H9 (cell line): ENCODE measurements at regions not wholly inside any gene's neighbourhood (a gene's known extent, or its start where the extent isn't known, plus 50 kb on each side); places are given as distances from the start of the nearest gene placed in this dataset.

ENCODE experiments used
- DNase-seq: peaks from one replicate; pipeline ENCODE4 v3.0.0-alpha.2; 2017
- H2AFZ ChIP-seq: one replicate; pipeline ENCODE4 v1.6.1; 2013; ENCODE audit warnings: mild to moderate bottlenecking, low read length, control low read depth, moderate library complexity
- H2AK5ac ChIP-seq: 2 replicates; pipeline ENCODE4 v1.6.1; 2013; ENCODE audit warnings: low read length, control low read depth, mixed read lengths; ENCODE audit not compliant: insufficient read length
- H2BK120ac ChIP-seq: one replicate; pipeline ENCODE4 v1.6.1; 2013; ENCODE audit warnings: low read depth, mild to moderate bottlenecking, low read length, control low read depth, inconsistent platforms; ENCODE audit not compliant: poor library complexity, severe bottlenecking
- H2BK12ac ChIP-seq: 2 replicates; pipeline ENCODE4 v1.6.1; 2013; ENCODE audit warnings: low read length, control low read depth, mixed read lengths, low read depth; ENCODE audit not compliant: insufficient read length
- H2BK15ac ChIP-seq: 2 replicates; pipeline ENCODE4 v1.6.1; 2013; ENCODE audit warnings: low read depth, low read length, control low read depth
- H2BK20ac ChIP-seq: one replicate; pipeline ENCODE4 v1.6.1; 2013; ENCODE audit warnings: low read depth, mild to moderate bottlenecking, low read length, control low read depth, inconsistent platforms; ENCODE audit not compliant: poor library complexity, severe bottlenecking
- H2BK5ac ChIP-seq: 2 replicates; pipeline ENCODE4 v1.6.1; 2013; ENCODE audit warnings: low read length, control low read depth, mixed read lengths; ENCODE audit not compliant: insufficient read length
- H3K14ac ChIP-seq: 2 replicates; pipeline ENCODE4 v1.6.1; 2013; ENCODE audit warnings: low read length, control low read depth; ENCODE audit not compliant: insufficient read depth
- H3K18ac ChIP-seq: 2 replicates; pipeline ENCODE4 v1.6.1; 2013; ENCODE audit warnings: low read depth, mild to moderate bottlenecking, mixed read lengths, low read length, control low read depth; ENCODE audit not compliant: insufficient read length
- H3K23ac ChIP-seq: 2 replicates; pipeline ENCODE4 v1.6.1; 2013; ENCODE audit warnings: low read length, control low read depth, mixed read lengths, low read depth; ENCODE audit not compliant: insufficient read length
- H3K23me2 ChIP-seq: 2 replicates; pipeline ENCODE4 v1.6.1; 2013; ENCODE audit warnings: low read depth, mild to moderate bottlenecking, mixed read lengths, low read length, control low read depth; ENCODE audit not compliant: insufficient read length, poor library complexity, severe bottlenecking
- H3K27ac ChIP-seq: 2 replicates; pipeline ENCODE4 v1.5.1; 2013; ENCODE audit warnings: low read length, control low read depth, mixed read lengths, low read depth; ENCODE audit not compliant: insufficient read length
- H3K27me3 ChIP-seq: 2 replicates; pipeline ENCODE4 v1.6.1; 2013; ENCODE audit warnings: low read length, control low read depth, inconsistent platforms; ENCODE audit not compliant: insufficient read depth
- H3K4ac ChIP-seq: 2 replicates; pipeline ENCODE4 v1.6.1; 2013; ENCODE audit warnings: low read depth, mild to moderate bottlenecking, control low read depth, inconsistent platforms, low read length, moderate library complexity
- H3K4me1 ChIP-seq: 2 replicates; pipeline ENCODE4 v1.6.1; 2013; ENCODE audit warnings: low read length, control low read depth, inconsistent platforms; ENCODE audit not compliant: insufficient read depth
- H3K4me2 ChIP-seq: 2 replicates; pipeline ENCODE4 v1.6.1; 2013; ENCODE audit warnings: low read length, control low read depth, mixed read lengths; ENCODE audit not compliant: insufficient read length, insufficient read depth
- H3K56ac ChIP-seq: 2 replicates; pipeline ENCODE4 v1.6.1; 2013; ENCODE audit warnings: low read depth, mild to moderate bottlenecking, mixed read lengths, low read length, control low read depth; ENCODE audit not compliant: insufficient read length
- H3K79me1 ChIP-seq: 2 replicates; pipeline ENCODE4 v1.6.1; 2013; ENCODE audit warnings: low read depth, mild to moderate bottlenecking, moderate library complexity, low read length, control low read depth, inconsistent platforms; ENCODE audit not compliant: insufficient read depth, poor library complexity, severe bottlenecking
- H3K79me2 ChIP-seq: 2 replicates; pipeline ENCODE4 v1.6.1; 2013; ENCODE audit warnings: low read length, control low read depth, inconsistent platforms; ENCODE audit not compliant: insufficient read depth
- H3K9ac ChIP-seq: 2 replicates; pipeline ENCODE4 v1.6.1; 2013; ENCODE audit warnings: low read length, control low read depth, mixed read lengths; ENCODE audit not compliant: insufficient read length; ENCODE audit errors: extremely low read depth
- H3K9me3 ChIP-seq: one replicate; pipeline ENCODE4 v1.6.1; 2013; ENCODE audit warnings: low read depth, low read length, inconsistent platforms; ENCODE audit not compliant: control insufficient read depth
- H3T11ph ChIP-seq: one replicate; pipeline ENCODE4 v1.6.1; 2013; ENCODE audit warnings: mild to moderate bottlenecking, low read length, control low read depth, inconsistent platforms
- H4K20me1 ChIP-seq: one replicate; pipeline ENCODE4 v1.6.1; 2013; ENCODE audit not compliant: control insufficient read depth, insufficient read length, insufficient read depth
- H4K5ac ChIP-seq: 2 replicates; pipeline ENCODE4 v1.6.1; 2013; ENCODE audit warnings: low read depth, mild to moderate bottlenecking, mixed read lengths, low read length, control low read depth; ENCODE audit not compliant: insufficient read length
- H4K8ac ChIP-seq: replicated peaks from 2 replicates; pipeline ENCODE4 v1.6.1; 2013; ENCODE audit warnings: low read length, control low read depth, mixed read lengths, low read depth; ENCODE audit not compliant: insufficient read length
- H4K91ac ChIP-seq: 2 replicates; pipeline ENCODE4 v1.6.1; 2013; ENCODE audit warnings: low read depth, mild to moderate bottlenecking, moderate library complexity, mixed read lengths, low read length, control low read depth; ENCODE audit not compliant: insufficient read length
- H3K27ac Mint-ChIP-seq, 3 experiments: 2 replicates in 2 of 3; 3 replicates in 1 of 3; pipeline ENCODE4 v1.8.0; 2020 to 2021; ENCODE audit warnings: mixed read lengths in 3 of 3, mild to moderate bottlenecking in 1 of 3, moderate library complexity in 1 of 3
- H3K27me3 Mint-ChIP-seq: 2 replicates; pipeline ENCODE4 v1.8.0; 2021; ENCODE audit warnings: low read depth, mild to moderate bottlenecking, moderate library complexity, mixed read lengths
- H3K36me3 Mint-ChIP-seq, 3 experiments: 2 replicates in 2 of 3; 3 replicates in 1 of 3; pipeline ENCODE4 v1.8.0; 2020 to 2021; ENCODE audit warnings: low read depth in 3 of 3, mixed read lengths in 3 of 3; ENCODE audit not compliant: insufficient read depth in 1 of 3
- H3K4me1 Mint-ChIP-seq, 2 experiments: 2 replicates each; pipeline ENCODE4 v1.8.0; 2020; ENCODE audit warnings: mixed read lengths in 2 of 2
- H3K4me3 Mint-ChIP-seq, 2 experiments: 2 replicates in 1 of 2; 3 replicates in 1 of 2; pipeline ENCODE4 v1.8.0; 2020 to 2021; ENCODE audit warnings: mild to moderate bottlenecking in 2 of 2, mixed read lengths in 2 of 2, moderate library complexity in 1 of 2
- H3K9me3 Mint-ChIP-seq, 2 experiments: 2 replicates in 1 of 2; 3 replicates in 1 of 2; pipeline ENCODE4 v1.8.0; 2020; ENCODE audit warnings: mild to moderate bottlenecking in 2 of 2, mixed read lengths in 2 of 2, moderate library complexity in 1 of 2
- CTCF ChIP-seq: fragments of 200-600 bp; sonication (generic); conservative IDR thresholded peaks from 3 replicates; pipeline ENCODE4 v1.8.0; 2021; ENCODE audit warnings: antibody characterized with exemption, mild to moderate bottlenecking
- WGBS: extraction: QIAGEN DNeasy Blood & Tissue Kit; methylation state at CpG from one replicate; pipeline ENCODE4 v1.1.7; 2013; ENCODE audit warnings: missing lambda C conversion rate, low lambda C conversion rate, mixed read lengths; ENCODE audit not compliant: insufficient read length; ENCODE audit errors: extremely low coverage; 5-methylcytosine and 5-hydroxymethylcytosine counted together

GRCh38 chr16:73997971-73998370, 298.6 kb upstream of the PSMD7 start:
- Histone ChIP-seq H3K14ac (no peak overlapping the region), H3K4ac (no peak overlapping the region), H3K4me1 (no peaks in the 10 kb centered on the region), H4K91ac (no peak overlapping the region), H4K5ac (no peak overlapping the region), H4K20me1 (no peaks in the 10 kb centered on the region), H3K56ac (no peak overlapping the region), H2BK120ac (no peak overlapping the region), H3K27ac (no peak overlapping the region), H3K9ac (no peak overlapping the region), H2AFZ (no peak overlapping the region), H3K79me2 (no peaks in the 10 kb centered on the region), H2BK12ac (no peak overlapping the region), H4K8ac (no peak overlapping the region), H3K79me1 (no peaks in the 10 kb centered on the region), H3K23ac (no peak overlapping the region), H3K4me2 (no peak overlapping the region), H2BK5ac (no peak overlapping the region), H3K27me3 (no peaks in the 10 kb centered on the region), H3K18ac (no peak overlapping the region), H2BK15ac (no peak overlapping the region), H3K9me3 (no peaks in the 10 kb centered on the region), H2AK5ac (no peak overlapping the region), H3K23me2 (no peaks in the 10 kb centered on the region), H2BK20ac (no peak overlapping the region), H3T11ph (no peak overlapping the region)
- H3K27ac Mint-ChIP-seq = no peak overlapping the region
- WGBS = no CpG with 5 or more reads among the region's 4 CpGs
- no peaks in the 10 kb centered on the region; a peak in 1 of 7 replicates for H3K36me3 Mint-ChIP-seq
- no peak for DNase-seq
- H3K9me3 Mint-ChIP-seq = peaks cover under 1 to 11% of the 10 kb centered on the region in 2 experiments; a peak in 3 of 5 replicates
- TF ChIP-seq CTCF = no peak
- H3K4me3 Mint-ChIP-seq = no peak overlapping the region
- H3K4me1 Mint-ChIP-seq = peaks cover 5 to 11% of the 10 kb centered on the region in 2 experiments; a peak in 2 of 4 replicates
- H3K27me3 Mint-ChIP-seq = no peaks in the 10 kb centered on the region
